Tibial artery (tissue), 4 donors: ENCODE measurements at regions not wholly inside any gene's neighbourhood (a gene's known extent, or its start where the extent isn't known, plus 50 kb on each side); places are given as distances from the start of the nearest gene placed in this dataset.

Experiments used
- DNase-seq, 2 donors: peaks; one replicate each; pipeline ENCODE4 v3.0.0-alpha.2; 2019
- H3K27ac ChIP-seq, 2 donors: fragments of 200-600 bp; sonication (generic) in 1 of 2; 1 replicate in 1 of 2; 2 replicates in 1 of 2; pipeline ENCODE4 v1.5.1; 2018 to 2019; ENCODE audit warnings: mild to moderate bottlenecking in 1 of 2
- H3K27me3 ChIP-seq, 2 donors: fragments of 200-600 bp; sonication (generic) in 1 of 2; one replicate each; pipeline versions ENCODE4 v1.5.1 to v1.6.0; 2016 to 2019
- H3K36me3 ChIP-seq, 3 donors: fragments of 200-600 bp; sonication (generic) in 2 of 3; one replicate each; pipeline ENCODE4 v1.5.1; 2016 to 2019; ENCODE audit warnings: mild to moderate bottlenecking in 2 of 3
- H3K4me1 ChIP-seq, 4 donors: fragments of 200-600 bp; sonication (generic) in 2 of 4; 1 replicate in 3 of 4; 2 replicates in 1 of 4; pipeline ENCODE4 v1.5.1; 2016 to 2019
- H3K4me3 ChIP-seq, 2 donors: fragments of 200-600 bp; sonication (generic) in 1 of 2; 1 replicate in 1 of 2; 2 replicates in 1 of 2; pipeline ENCODE4 v1.5.1; 2018 to 2019; ENCODE audit warnings: mild to moderate bottlenecking in 2 of 2
- H3K9me3 ChIP-seq, 3 donors: fragments of 200-600 bp; sonication (generic) in 1 of 3; one replicate each; pipeline ENCODE4 v1.5.1; 2016 to 2019
- CTCF ChIP-seq, 2 experiments: fragments of 200-600 bp in 1 of 2; fragments of 450-650 bp in 1 of 2; IDR thresholded peaks; one replicate each; pipeline ENCODE4 v1.5.1; 2017 to 2019; ENCODE audit warnings: antibody characterized with exemption in 2 of 2, mild to moderate bottlenecking in 1 of 2, moderate library complexity in 1 of 2
- intact Hi-C: fragments of 100-400 bp; cut with DNase I; formaldehyde crosslinking; loops from one replicate; pipeline ENCODE4 v1.15.0; 2023; ENCODE audit warnings: low total_unique reads

DNA sequence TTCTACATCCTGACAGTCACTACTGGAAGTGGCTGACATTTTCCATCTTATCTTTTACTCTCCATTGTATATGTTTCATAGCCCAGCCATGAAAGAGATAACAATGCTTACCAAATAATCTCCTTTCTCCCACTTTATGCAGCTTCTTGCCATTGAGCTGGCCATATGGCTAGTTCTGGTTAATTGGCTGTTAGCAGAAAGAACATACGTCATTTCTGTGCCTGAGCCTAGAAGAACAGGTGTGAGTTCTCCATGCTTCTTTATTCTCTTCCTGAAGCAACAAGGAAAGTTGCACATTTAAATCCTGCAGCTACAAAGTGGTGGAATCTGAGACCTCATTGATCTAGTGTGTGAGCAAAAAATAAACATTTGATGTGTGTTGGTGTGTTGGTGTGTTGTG, 82.0 kb upstream of the FSHR start:
- H3K4me1 ChIP-seq = no peaks in the 10 kb centered on the region
- no peak overlapping the region for H3K27ac ChIP-seq
- no peaks in the 10 kb centered on the region for H3K36me3 ChIP-seq
- intact Hi-C loops = no loop called here
- H3K4me3 ChIP-seq = no peak overlapping the region
- no peaks in the 10 kb centered on the region for H3K27me3 ChIP-seq
- no peak for TF ChIP-seq CTCF (IDR thresholded peaks at IDR 0.05)
- H3K9me3 ChIP-seq = no peaks in the 10 kb centered on the region
- DNase-seq = no peak

GRCh38 chr2:49226360-49226759, 72.0 kb upstream of the FSHR start:
- intact Hi-C loops = no loop called here
- H3K27me3 ChIP-seq = no peaks in the 10 kb centered on the region
- H3K27ac ChIP-seq = no peak overlapping the region
- H3K4me3 ChIP-seq = no peak overlapping the region
- no peaks in the 10 kb centered on the region for H3K9me3 ChIP-seq
- TF ChIP-seq CTCF (IDR thresholded peaks at IDR 0.05) = no peak
- DNase-seq = no peak
- no peaks in the 10 kb centered on the region for H3K4me1 ChIP-seq
- no peaks in the 10 kb centered on the region for H3K36me3 ChIP-seq

- Histone ChIP-seq H3K27ac (no peak overlapping the region), H3K4me1 (no peaks in the 10 kb centered on the region), H3K9me3 (no peaks in the 10 kb centered on the region), H3K4me3 (no peak overlapping the region), H3K27me3 (no peaks in the 10 kb centered on the region), H3K36me3 (no peaks in the 10 kb centered on the region)
- TF ChIP-seq CTCF (IDR thresholded peaks at IDR 0.05) = no peak
- intact Hi-C loops = no loop called here
- DNase-seq = no peak
Observed at GRCh38 chr2:49225126-49225525, 70.8 kb upstream of the FSHR start.

- no peak for DNase-seq
- Histone ChIP-seq H3K36me3 (no peaks in the 10 kb centered on the region), H3K27ac (no peak overlapping the region), H3K27me3 (no peaks in the 10 kb centered on the region), H3K4me3 (no peak overlapping the region), H3K4me1 (no peaks in the 10 kb centered on the region), H3K9me3 (no peaks in the 10 kb centered on the region)
- TF ChIP-seq CTCF (IDR thresholded peaks at IDR 0.05) = no peak
- intact Hi-C loops = no loop called here
Observed at GRCh38 chr2:49224426-49225010, 70.2 kb upstream of the FSHR start.

- no peak for DNase-seq
- intact Hi-C loops = no loop called here
- H3K36me3 ChIP-seq = no peaks in the 10 kb centered on the region
- no peaks in the 10 kb centered on the region for H3K4me1 ChIP-seq
- no peaks in the 10 kb centered on the region for H3K9me3 ChIP-seq
- TF ChIP-seq CTCF (IDR thresholded peaks at IDR 0.05) = no peak
- H3K4me3 ChIP-seq = no peak overlapping the region
- no peaks in the 10 kb centered on the region for H3K27me3 ChIP-seq
- no peak overlapping the region for H3K27ac ChIP-seq
Observed at GRCh38 chr2:49222975-49223528, 68.7 kb upstream of the FSHR start.

DNA sequence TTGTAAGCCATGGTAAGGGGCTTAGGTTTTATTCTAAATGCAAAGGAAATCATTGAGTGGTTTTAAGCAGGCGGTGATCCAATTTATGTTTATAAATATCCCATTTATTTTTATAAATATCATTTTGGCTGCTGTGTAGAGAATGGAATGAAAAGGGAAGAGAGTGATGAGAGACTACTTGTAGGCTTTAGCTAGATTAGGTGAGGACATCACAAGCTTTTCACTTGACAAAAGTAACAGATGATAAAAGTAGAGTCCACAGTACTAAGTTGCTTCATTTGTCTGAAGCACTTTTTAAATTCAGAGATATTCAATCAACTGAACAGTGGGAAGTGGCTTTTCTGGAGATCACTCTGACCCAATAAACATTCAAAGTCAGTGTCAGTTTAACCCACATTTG, 65.4 kb upstream of the FSHR start:
- intact Hi-C loops = no loop called here
- no peak overlapping the region for H3K27ac ChIP-seq
- no peak for TF ChIP-seq CTCF (IDR thresholded peaks at IDR 0.05)

More for the DNA sequence above, 65.4 kb upstream of the FSHR start:
- no peaks in the 10 kb centered on the region for H3K9me3 ChIP-seq
- H3K4me3 ChIP-seq = no peak overlapping the region
- H3K36me3 ChIP-seq = no peaks in the 10 kb centered on the region
- H3K27me3 ChIP-seq = no peaks in the 10 kb centered on the region
- no peaks in the 10 kb centered on the region for H3K4me1 ChIP-seq
- no peak for DNase-seq
